ENCODE measurements at regions not wholly inside any gene's neighbourhood (a gene's known extent, or its start where the extent isn't known, plus 50 kb on each side); places are given as distances from the start of the nearest gene placed in this dataset.

DNA sequence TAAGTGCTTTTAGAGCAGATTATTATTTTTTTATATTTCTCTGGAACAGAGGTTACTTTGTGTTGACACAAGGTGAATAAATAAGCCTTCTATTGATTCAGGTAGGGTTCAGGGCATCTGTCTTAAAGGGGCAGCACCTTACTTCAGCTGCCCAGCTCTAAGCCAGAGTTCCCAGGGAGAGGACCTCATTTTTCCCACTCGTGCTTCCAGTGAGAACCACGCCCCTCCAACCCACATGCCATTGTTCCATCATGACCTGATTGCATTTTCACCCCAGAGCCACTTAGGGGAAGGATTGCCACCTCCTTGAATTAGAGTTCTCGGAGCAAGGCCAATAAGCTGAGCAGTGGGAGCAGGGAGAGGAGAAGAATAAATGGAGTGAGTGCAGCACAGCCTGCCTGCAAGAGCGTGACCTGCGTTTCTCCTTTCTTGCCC, 104.3 kb upstream of the FRY start:
- DNase-seq (ENCODE audit: low read depth), result no peak
- Histone ChIP-seq H3K4me3 (ENCODE audit: low read depth, low read length) (no peak overlapping the region), H3K36me3 (ENCODE audit: control insufficient read depth, insufficient read depth, low read length) (no peaks in the 10 kb centered on the region), H3K27me3 (ENCODE audit: control insufficient read depth, insufficient read depth, low read length) (no peaks in the 10 kb centered on the region)
- CTCF ChIA-PET, result interaction anchor here (0.6 to 1.8 kb wide), 3 partner anchors 9 to 19 kb away, joined by 3 to 6 read pairs (median 3); no protein-coding TSS in a partner anchor
- TF ChIP-seq, protein P1, sequence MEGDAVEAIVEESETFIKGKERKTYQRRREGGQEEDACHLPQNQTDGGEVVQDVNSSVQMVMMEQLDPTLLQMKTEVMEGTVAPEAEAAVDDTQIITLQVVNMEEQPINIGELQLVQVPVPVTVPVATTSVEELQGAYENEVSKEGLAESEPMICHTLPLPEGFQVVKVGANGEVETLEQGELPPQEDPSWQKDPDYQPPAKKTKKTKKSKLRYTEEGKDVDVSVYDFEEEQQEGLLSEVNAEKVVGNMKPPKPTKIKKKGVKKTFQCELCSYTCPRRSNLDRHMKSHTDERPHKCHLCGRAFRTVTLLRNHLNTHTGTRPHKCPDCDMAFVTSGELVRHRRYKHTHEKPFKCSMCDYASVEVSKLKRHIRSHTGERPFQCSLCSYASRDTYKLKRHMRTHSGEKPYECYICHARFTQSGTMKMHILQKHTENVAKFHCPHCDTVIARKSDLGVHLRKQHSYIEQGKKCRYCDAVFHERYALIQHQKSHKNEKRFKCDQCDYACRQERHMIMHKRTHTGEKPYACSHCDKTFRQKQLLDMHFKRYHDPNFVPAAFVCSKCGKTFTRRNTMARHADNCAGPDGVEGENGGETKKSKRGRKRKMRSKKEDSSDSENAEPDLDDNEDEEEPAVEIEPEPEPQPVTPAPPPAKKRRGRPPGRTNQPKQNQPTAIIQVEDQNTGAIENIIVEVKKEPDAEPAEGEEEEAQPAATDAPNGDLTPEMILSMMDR (IDR thresholded peaks at IDR 0.05; ENCODE audit: insufficient read depth, low read depth, low read length), result no peak
- POLR2A ChIA-PET, result no interaction called here

DNA sequence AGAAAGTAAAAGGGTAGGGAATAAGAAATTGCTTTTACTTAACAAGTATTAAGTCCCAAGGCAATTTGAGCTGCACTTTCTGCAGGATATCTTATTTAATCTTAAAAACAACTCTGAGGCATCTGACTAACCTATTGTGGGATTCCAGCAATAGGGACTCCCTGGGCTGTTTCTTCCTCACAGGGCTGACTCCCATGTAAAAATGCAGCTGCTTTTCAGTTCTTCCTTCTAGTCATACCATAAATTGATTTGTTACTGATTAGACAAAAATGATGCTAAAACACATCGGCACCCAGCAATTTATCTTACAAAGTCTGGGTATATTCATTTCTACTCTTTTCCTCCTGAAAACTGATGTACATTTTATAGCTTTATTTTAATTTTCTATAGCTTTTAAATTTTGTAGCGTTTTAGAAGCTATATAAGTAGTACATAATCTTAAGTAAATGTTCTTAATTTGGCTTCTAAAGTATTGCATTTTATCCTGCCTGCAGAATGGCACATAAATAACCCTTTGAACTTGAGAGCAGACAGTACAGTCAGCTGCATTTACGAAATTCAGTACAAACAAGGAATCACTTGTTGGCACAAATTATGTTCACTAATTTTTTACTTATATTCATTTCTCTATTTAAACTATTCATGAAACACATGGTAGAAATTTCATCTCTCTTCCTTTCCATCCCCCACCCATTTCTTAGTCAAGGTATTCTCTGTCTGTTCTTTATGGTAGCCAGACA, 102.4 kb upstream of the FRY start:
- TF ChIP-seq, protein P1 (IDR thresholded peaks at IDR 0.05; ENCODE audit: insufficient read depth, low read depth, low read length), result no peak
- H3K4me3 ChIP-seq (ENCODE audit: low read depth, low read length), result no peak overlapping the region
- POLR2A ChIA-PET, result no interaction called here
- CTCF ChIA-PET, result interaction anchor here (1.1 to 1.5 kb wide), 2 partner anchors 20 to 88 kb away, joined by 3 to 4 read pairs; no protein-coding TSS in a partner anchor
- no peaks in the 10 kb centered on the region for H3K27me3 ChIP-seq (ENCODE audit: control insufficient read depth, insufficient read depth, low read length)
- DNase-seq (ENCODE audit: low read depth), result no peak
- no peaks in the 10 kb centered on the region for H3K36me3 ChIP-seq (ENCODE audit: control insufficient read depth, insufficient read depth, low read length)

DNA sequence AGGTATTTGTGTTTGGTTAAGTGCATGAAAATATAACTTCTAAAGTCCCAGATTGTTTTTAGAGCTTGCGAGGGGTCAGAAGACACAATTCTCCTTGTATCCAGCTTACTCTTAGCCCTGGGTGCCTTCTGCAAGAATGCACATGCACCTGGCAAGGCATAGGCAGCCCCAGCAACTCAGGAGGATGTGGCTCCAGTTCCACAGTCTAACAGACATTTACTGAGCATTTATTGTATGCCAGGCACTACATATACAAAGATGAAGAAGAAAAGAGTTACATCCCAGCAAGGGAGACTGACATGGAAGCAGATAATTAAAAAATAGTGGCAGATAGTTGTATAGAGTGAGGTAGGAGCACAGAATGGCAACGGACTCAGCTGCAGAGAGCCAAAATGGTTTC, 101.1 kb upstream of the FRY start:
- CTCF ChIA-PET, result interaction anchor here (1.8 kb wide), 1 partner anchor 11 kb away, joined by 5 read pairs; no protein-coding TSS in a partner anchor
- Histone ChIP-seq H3K36me3 (ENCODE audit: control insufficient read depth, insufficient read depth, low read length) (no peaks in the 10 kb centered on the region), H3K4me3 (ENCODE audit: low read depth, low read length) (no peak overlapping the region), H3K27me3 (ENCODE audit: control insufficient read depth, insufficient read depth, low read length) (no peaks in the 10 kb centered on the region)
- TF ChIP-seq, protein P1 (IDR thresholded peaks at IDR 0.05; ENCODE audit: insufficient read depth, low read depth, low read length), result no peak
- no peak for DNase-seq (ENCODE audit: low read depth)
- POLR2A ChIA-PET, result no interaction called here

DNA sequence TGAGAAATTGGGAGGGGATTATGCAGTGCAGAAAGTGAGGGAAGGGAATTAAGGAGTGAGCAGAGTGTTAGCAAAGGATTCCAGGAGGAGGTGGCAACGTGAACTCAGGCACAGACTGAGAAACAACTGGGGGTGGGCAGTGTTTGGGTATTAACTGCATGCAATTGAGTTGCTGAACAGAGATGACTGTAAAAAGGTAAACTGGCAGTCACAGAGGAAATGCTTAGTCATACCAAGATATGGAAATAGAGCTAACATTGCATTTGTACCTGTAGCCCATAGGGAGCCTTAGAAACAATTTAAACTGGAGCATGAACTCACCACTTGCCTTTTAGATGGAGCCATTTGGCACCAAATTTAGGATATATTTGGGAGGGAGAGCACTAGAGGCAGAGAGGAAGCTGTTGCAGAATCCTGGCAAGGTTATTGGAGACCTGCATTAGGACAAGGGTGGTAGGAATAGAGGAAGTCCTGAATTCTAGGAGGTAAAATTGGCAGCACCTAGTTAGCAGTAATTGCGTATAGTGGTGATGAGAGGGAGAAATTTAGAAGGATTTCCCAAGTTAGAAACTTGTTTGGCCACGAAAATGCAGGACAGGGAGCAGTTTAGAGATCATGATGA, 100.6 kb upstream of the FRY start:
- no peak overlapping the region for H3K4me3 ChIP-seq (ENCODE audit: low read depth, low read length)
- CTCF ChIA-PET, result interaction anchor here (1.8 kb wide), 1 partner anchor 12 kb away, joined by 5 read pairs; no protein-coding TSS in a partner anchor
- no peak for DNase-seq (ENCODE audit: low read depth)
- no peaks in the 10 kb centered on the region for H3K36me3 ChIP-seq (ENCODE audit: control insufficient read depth, insufficient read depth, low read length)
- TF ChIP-seq, protein P1 (IDR thresholded peaks at IDR 0.05; ENCODE audit: insufficient read depth, low read depth, low read length), result no peak
- H3K27me3 ChIP-seq (ENCODE audit: control insufficient read depth, insufficient read depth, low read length), result no peaks in the 10 kb centered on the region
- POLR2A ChIA-PET, result no interaction called here

DNA sequence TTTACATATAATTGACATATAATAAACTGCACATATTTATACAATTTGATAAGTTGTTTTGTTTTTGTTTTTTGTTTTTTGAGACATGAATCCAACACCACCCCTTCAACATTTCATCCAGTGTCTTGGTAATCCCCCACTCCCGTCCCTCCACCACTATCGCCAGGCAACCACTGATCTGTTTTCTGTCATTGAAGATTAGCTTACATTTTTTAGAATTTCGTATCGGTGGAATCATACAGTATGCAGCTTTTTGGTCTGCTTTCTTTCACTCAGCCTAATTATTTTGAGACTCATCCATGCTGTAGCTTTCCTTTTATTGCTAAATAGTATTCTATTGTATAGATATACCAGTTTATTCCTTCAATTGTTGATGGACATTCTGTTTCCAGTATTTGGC, 94.1 kb upstream of the FRY start:
- TF ChIP-seq, protein P1 (IDR thresholded peaks at IDR 0.05; ENCODE audit: insufficient read depth, low read depth, low read length), result no peak
- no peaks in the 10 kb centered on the region for H3K36me3 ChIP-seq (ENCODE audit: control insufficient read depth, insufficient read depth, low read length)
- no peak for DNase-seq (ENCODE audit: low read depth)
- ChIA-PET CTCF (interaction anchor here (0.8 kb wide), 1 partner anchor 9 kb away, joined by 4 read pairs; no protein-coding TSS in a partner anchor), POLR2A (no interaction called here)
- H3K4me3 ChIP-seq (ENCODE audit: low read depth, low read length), result no peak overlapping the region
- no peaks in the 10 kb centered on the region for H3K27me3 ChIP-seq (ENCODE audit: control insufficient read depth, insufficient read depth, low read length)

Data from BJ (cell line).